ENCODE measurements at regions not wholly inside any gene's neighbourhood (a gene's known extent, or its start where the extent isn't known, plus 50 kb on each side); places are given as distances from the start of the nearest gene placed in this dataset.
"Not testable (repeated sequence)": the region's sequence is repeated elsewhere in the genome, so short reads cannot be mapped to it uniquely, and the experiment has no call there.

DNA sequence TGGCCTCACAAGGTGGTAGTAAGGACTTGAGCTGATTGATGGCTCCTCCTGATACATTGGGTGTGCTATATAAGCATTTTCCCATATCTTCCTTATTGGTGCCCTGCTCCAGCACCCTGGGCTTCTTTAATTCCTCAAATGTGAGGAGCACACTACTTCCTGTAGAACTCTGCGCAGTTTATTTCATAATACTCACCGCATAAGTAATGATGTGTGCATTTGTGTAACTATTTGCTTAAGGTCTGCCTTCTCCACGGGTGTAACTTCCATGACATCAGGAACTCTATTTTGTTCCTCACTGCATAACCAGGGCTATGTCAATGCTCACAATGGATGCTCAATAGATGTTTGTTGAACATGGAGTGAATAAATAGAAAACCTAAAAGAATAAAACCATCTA lies 392.2 kb downstream of the SEC23A start:
- no peak for DNase-seq (ENCODE audit: low spot score)

DNA sequence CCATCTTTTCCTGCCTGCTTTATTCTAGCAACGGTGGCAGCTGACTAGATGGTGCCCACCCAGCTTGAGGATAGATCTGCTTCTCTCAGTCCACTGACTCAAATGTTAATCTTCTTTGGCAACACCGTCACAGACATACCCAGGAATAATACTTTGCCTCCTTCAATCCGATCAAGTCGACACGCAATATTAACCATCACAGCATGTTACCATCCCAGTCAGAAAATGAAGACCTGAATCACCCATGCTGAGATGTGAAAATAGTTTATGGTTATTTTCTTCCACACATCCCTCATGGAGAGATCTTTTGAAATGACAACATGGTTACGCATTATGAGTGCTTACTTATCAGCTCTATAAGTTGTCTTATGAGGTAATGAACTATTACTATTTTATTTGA lies 392.8 kb downstream of the SEC23A start:
- no peak for DNase-seq (ENCODE audit: low spot score)

DNA sequence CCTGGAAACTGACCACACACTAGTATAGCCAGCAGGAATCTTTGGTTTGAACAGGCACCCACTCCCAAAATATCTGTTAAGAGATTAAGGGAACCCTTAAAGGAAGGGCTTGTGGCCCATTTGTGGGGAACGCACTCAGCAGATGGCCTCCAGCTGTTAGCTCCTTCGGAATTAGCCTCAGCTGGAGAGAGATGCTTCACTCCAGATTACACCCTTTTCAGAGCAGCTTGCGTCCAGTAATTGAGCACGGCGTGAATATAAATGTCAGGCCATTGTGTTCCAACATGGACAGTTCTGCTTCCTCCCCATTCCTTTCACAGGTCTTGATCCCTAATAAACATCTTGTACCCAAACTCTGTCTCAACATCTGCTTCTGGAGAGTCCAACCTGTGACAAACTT lies 397.8 kb downstream of the SEC23A start:
- DNase-seq (ENCODE audit: low spot score): no peak

DNA sequence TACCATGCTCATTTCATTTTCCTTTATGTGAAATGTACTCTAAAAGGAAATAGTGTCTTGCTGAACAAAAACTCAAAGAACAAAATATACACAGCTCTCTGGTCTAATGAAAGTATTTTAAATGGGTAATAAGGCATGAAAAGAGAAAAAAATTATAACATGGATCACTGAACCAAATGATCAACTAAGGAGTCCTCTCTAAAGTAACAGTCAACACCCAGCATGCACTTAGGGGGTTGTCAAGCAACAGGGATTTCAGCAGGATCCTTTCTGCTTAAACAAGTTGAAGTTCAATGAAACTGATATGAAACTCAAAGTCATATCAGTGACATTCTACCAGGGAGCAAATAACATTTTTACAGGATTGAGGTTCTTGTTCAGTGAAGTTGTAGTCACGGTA lies 398.8 kb downstream of the SEC23A start:
- no peak for DNase-seq (ENCODE audit: low spot score)

DNA sequence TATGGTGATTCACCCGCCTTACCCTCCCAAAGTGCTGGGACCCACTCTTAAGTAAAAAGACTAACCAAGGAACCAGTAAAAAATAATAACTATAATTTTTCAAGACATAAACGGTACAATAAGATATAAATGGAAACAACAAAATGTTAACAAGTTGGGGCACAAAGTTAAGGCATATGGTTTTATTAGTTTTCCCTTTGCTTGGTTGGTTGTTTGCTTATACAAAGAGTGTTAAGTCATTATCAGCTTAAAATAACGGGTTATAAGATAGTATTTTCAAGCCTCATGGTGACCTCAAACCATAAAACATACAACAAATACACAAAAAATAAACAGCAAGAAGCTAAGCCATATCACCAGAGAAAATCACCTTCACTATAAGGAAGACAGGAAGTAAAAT lies 406.1 kb downstream of the SEC23A start:
- no peak for DNase-seq (ENCODE audit: low spot score)

DNA sequence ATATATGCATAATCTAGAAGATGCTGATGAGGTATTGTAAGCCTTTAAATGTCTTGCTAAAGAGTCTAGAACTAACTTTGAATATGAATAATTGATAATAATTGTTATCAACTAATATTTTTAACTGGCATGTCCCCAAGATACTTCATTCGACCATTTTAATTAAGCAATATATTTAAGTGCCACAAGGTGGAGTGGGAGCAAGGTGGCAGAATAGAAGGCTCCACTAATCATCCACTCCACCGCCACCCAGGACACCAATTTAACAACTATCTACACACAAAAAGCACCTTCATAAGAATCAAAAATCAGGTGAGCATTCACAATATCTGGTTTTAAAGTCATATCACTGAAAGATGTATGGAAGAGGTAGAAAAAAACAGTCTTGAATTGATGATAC lies 409.6 kb downstream of the SEC23A start:
- DNase-seq (ENCODE audit: low spot score): no peak

DNA sequence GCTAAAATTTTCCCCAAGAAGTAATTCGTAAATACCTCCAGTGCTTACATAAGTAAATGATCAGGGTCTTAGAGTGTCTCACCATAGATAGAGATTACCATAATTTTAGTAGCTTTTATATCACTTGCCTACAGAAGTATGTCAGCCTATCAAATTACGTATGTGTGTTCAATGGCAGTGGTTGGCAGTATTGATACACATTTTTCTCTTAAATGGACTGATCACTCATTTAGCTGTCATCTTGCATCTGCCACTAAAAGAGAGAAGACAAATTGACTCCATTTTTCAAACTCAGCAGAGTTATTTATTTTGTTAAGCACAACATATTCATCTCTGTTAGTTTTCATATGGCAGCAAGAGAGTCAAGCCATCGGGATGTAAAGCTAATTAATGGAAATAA lies 413.1 kb upstream of the CLEC14A start:
- no peak for DNase-seq (ENCODE audit: low spot score)

DNA sequence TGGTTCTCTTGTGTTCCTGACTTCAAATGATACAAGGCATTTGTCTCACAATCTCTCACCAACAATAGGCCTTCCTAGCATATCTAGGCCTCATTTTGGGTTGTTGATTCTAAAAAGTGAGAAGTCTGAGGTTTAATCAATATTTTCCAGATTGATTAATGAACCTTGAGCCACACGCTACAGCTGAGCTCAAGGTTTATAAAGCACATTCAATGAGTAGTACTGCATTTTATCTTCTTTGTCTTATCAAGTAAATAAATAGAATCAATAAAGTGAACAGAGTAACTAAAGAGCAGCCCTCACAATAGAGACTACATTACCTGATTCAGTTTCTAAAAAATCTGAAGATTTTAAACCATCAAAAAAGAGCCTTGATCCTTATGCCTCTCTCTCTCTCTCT lies 407.5 kb upstream of the CLEC14A start:
- DNase-seq (ENCODE audit: low spot score): no peak

DNA sequence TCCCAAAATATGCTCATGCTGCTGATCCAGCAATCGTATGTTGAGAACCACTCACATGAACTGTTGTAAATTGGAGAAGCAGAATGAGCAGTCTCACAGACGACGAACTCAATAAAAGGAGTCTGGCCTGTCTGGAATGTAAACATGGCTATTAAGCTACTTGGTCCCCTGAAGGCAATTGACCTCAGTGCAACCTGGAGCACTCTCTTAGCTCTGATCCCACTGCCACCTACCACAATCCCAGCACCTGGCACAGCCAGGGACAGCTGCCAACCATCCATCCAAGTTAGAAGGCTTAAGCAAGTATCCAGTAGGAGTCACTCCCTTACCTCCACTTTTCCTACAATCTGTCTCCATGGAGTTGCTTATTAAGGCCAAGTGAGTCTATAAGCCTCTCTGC lies 406.9 kb upstream of the CLEC14A start:
- DNase-seq (ENCODE audit: low spot score): no peak

DNA sequence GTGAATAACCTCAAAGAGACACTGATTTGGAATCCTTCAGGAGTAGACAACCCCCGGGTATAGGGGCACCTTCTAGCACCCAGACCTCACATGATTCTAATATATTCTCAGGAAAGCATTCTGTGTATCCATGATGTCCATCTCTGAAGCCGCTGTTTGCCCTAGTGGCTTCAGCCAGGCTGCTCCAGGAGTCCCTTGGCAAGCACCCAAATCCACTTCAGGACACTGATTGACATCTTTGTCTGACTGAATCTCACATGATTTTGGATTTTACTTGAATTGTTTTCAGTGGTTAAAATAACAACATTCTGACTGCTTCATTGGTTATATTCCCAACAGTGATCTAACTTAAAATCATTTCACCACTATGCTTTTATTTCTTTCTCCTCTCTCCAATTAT lies 390.5 kb upstream of the CLEC14A start:
- DNase-seq (ENCODE audit: low spot score): no peak

DNA sequence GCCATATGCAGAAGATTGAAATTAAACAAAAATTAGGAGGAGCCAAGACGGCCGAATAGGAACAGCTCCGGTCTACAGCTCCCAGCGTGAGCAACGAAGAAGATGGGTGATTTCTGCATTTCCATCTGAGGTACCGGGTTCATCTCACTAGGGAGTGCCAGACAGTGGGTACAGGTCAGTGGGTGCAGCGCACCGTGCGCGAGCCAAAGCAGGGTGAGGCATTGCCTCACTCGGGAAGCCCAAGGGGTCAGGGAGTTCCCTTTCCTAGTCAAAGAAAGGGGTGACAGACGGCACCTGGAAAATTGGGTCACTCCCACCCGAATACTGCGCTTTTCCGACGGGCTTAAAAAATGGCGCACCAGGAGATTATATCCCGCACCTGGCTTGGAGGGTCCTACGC lies 379.0 kb upstream of the CLEC14A start:
- not testable (repeated sequence) for DNase-seq (ENCODE audit: low spot score)

DNA sequence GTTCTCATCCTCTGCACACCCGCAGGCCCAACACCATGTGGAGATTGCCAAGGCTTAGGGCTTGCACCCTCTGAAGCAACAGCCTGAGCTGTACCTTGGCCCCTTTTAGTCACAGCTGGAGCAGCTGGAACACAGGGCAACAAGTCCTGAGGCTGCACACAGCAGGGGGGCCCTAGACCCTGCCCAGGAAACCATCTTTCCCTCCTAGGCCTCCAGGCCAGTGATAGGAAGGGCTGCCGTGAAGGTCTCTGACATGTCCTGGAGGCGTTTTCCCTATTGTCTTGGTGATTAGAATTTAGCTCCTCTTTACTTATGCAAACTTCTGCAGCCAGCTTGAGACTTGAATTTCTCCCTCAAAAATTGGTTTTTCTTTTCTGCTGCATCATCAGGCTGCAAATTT lies 373.5 kb upstream of the CLEC14A start:
- no peak for DNase-seq (ENCODE audit: low spot score)

DNA sequence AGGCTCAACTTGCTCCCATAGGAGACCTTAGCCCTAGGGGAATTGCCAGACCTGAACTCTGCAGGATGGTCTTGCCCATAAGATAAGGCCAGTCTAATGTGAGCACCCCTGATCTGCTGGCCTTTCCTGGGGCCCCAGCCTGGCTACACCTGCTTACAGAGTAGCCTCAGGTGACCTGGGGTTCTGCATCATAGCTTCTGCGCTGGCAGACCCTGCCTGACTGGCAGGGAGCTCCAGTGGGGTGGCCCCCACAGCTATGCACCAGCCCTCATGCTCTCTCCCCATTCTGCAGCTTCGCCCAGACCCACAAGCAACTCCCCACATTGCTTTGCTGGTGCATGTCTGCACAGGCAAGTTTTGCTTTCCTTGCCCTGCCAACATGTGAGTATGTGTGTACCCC lies 371.3 kb upstream of the CLEC14A start:
- no peak for DNase-seq (ENCODE audit: low spot score)

DNA sequence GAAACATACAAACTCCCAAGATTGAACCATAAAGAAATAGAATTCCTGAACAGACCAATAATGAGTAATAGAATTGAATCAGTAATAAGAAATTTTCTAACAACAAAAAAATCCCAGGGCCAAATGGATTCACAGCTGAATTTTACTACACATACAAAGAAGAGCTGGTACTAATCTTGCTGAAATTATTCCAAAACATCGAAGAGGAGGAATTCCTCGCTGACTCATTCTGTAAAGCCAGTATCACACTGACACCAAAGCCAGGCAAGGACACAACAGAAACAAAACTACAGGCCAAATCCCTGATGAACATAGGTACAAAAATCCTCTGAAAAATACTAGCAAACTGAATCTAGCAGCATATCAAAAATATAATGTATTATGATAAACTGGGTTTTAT lies 367.8 kb upstream of the CLEC14A start:
- DNase-seq (ENCODE audit: low spot score): no peak

DNA sequence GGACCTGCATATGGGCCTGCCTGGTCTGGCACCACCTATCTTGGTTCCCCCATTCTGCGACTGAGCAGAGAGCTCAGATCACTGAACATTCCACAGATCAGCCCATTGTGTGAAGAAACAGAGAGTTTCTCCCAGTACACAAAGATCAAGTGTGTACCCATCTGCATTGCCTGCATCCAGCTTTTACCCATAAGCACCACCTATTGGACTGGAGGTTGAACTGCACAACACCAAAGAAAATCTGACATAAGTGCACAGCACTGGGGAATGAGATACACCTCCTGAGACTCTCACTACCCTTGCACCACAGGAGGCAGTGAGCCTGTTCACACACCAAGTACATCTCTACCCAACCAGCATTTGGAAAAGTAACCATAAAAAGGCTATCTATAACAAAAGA lies 362.6 kb upstream of the CLEC14A start:
- no peak for DNase-seq (ENCODE audit: low spot score)

DNA sequence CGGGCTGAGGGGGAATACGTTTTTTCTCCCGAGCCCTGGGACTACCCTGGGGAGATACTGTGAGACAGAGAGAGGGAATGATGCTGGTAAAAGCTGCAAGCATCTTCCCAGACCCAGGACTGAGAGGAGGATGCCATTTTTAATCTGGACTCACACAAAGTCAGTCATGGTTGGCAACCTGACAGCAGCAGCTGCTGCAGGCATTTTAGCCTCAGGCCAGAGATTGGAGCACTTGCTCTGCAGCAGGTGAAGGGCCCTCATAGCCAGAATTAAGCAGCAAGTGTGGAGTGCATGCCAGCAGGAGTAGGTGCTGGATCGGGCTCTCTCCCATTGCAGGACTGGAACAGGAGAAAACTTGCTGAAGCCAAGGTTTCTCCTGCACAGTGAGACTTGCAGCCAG lies 361.1 kb upstream of the CLEC14A start:
- DNase-seq (ENCODE audit: low spot score): no peak

DNA sequence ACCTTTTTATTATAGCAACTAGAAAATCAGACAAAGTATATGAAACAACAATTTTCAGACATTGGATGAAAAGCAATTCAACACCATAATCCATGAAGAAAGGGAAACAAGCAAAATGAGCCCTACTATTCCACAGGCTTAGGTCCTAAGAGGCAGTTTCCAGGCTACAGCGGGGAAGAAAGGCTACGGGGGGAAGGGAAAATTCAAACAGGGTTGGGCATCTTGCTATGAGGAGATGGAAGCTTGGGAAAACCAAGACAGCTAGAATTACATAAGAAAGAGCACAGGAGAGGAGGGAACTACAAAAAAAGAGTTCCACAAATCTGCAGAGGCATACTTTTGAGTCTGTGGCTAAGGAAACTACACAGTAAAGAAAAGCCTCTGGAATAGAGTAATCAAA lies 356.0 kb upstream of the CLEC14A start:
- DNase-seq (ENCODE audit: low spot score): no peak

DNA sequence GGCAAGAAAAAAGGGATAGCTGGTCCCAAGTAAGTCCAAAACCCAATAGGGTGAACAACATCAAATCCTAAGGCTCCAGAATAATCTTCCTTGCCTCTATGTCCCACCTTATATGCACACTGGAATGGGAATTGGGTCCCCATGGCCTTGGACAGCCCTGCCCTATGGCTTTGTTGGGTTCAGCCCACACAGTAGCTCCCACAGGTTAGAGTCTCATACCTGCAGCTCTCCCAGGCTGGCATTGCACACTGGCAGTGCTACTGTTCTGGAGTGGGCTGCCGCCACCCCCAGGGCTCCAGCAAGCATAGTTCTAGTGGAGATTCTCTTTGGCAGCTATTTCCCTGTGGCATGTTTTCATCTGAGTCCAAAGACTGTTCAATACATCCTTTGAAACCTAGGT lies 352.4 kb upstream of the CLEC14A start:
- DNase-seq (ENCODE audit: low spot score): no peak

DNA sequence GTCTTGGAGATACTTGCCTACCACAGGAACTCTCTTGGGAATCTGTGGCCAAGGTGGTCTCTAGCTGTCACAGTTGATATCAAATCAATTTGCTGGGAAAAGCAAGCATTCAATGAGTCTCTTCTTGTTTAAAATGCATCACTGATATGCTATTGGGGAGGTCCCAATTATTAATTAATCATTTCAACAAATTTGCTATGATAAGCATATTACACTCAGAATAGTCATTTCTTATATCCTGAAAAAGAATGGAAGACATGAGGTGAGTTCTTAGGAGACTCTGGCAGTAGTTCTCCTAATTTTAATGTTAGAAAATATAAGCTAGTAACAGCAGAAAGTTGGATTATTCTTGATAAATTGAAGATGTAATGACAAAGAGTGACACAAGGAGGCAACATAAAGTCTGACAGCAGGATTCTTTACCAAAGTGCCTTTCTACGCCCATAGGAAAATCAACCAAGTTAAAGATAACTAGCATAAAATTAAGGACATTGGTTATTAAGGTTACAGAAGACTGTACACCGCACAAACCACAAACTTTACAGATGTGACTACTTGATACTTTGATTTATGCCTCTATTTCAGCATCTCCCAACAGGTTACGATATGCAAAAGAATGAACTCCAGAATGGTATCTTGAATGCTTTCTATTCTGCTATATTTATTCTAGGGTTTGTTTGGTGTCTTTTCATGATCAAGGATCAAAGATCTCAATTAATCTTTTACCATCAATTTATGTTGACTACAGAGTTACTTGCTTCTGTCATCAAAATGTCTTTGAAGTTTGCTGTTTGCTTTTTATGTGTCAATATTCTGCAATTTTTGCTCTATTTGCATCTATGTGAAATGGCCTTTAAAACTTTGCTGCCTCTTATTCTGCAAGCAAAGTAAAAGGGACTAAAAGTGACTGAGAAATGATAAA lies 349.6 kb upstream of the CLEC14A start:
- no peak for DNase-seq (ENCODE audit: low spot score)

DNA sequence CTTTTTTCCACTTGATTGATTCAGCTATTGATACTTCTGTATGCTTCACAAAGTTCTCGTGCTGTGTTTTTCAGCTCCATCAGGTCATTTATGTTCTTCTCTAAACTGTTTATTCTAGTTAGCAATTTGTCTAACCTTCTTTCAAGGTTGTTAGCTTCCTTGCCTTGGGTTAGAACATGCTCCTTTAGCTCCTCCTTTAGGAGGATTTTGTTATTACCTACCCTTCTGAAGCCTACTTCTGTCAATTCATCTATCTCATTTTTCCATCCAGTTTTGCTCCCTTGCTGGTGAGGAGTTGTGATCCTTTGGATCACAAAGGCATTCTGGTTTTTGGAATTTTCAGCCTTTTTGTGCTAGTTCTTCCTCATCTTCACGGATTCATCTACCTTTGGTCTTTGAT lies 344.7 kb upstream of the CLEC14A start:
- DNase-seq (ENCODE audit: low spot score): not testable (repeated sequence)

DNA sequence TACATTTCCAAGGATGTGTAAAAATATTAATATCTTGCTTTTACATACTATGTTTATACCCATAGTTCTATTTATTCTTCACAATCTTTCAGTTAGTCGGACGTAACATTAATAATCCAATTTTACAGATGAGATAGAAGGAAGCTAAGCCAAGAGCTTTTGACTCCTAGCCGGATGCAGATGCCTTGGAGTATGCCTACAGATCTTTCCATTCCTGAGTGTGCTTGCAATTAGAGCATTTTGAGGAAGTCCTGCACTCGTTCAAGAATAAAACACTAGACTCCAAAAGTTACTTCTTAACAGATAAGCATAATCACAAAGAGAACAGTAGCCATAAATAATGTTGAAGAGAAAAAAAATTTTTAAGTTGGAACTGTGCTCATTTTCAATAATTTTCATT lies 337.6 kb upstream of the CLEC14A start:
- DNase-seq (ENCODE audit: low spot score): no peak

DNA sequence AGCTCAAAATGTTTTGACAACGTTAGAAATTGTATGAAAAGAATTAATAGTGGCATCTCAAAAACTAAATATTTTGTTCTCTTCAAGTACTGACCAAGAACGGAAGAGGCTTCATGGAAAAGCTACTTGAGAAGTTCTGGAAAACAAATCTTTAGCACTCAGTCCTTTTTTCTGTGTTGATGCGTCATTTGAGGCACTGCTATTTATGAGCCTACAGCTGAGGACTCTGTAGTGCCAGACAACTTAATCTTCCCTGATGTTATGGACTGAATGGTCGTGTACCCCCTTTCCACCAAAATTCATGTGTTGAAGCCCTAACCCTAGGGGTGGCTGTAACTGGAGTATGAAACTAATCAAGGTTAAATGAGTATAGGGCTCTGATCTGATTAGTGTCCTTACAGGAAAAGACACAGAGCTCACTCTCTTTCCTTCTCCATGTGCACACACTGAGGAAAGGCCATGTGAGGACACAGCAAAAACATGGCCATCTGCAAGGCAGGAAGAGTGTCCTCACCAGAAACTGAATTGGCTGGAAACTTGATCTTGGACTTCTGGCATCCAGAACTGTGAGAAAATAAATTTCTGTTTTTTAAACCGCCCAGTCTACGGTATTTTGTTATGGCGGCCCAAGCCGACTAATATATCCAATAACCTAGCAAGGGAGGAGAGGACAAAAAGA lies 337.0 kb upstream of the CLEC14A start:
- no peak for DNase-seq (ENCODE audit: low spot score)

DNA sequence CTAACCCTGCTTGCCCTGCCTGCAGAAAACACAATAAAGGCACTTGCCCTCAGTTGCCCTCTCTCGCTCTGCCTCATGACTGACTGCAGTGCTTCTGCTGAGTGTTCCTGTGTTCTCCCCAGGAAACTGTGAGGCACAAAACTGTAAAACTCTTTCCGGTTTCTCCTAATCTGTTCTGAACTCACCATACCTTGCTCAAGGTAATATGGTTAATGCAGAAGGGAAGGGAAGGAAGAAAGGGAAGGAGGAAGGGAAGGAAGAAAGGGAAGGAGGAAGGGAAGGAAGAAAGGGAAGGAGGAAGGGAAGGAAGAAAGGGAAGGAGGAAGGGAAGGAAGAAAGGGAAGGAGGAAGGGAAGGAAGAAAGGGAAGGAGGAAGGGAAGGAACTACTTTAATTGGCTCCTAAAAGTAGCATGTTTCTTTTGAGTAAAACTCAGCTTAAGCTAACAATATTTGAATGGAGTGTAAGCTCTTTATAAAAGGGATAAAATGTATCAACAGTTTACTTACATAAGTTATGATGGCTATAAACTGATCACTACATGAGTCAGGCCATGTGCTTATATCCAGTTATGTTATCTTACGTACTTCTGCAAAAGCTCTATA lies 334.0 kb upstream of the CLEC14A start:
- no peak for DNase-seq (ENCODE audit: low spot score)

All from AG08396 (cell line).